ENCODE measurements at regions not wholly inside any gene's neighbourhood (a gene's known extent, or its start where the extent isn't known, plus 50 kb on each side); places are given as distances from the start of the nearest gene placed in this dataset.

- no peak overlapping the region for H3K4me3 ChIP-seq (ENCODE audit: low read depth, low read length)
- TF ChIP-seq CTCF (IDR thresholded peaks at IDR 0.05; ENCODE audit: control insufficient read depth, extremely low read depth, insufficient read depth), result no peak
- DNase-seq (ENCODE audit: low read depth), result no peak
These were observed 65.3 kb upstream of the IBSP start for GRCh38 chr4:87734084-87734483.

GRCh38 chr4:87734936-87735335 is 64.4 kb upstream of the IBSP start:
- no peak for DNase-seq (ENCODE audit: low read depth)
- TF ChIP-seq CTCF (IDR thresholded peaks at IDR 0.05; ENCODE audit: control insufficient read depth, extremely low read depth, insufficient read depth), result no peak
- H3K4me3 ChIP-seq (ENCODE audit: low read depth, low read length), result no peak overlapping the region

- no peak for TF ChIP-seq CTCF (IDR thresholded peaks at IDR 0.05; ENCODE audit: control insufficient read depth, extremely low read depth, insufficient read depth)
- DNase-seq (ENCODE audit: low read depth), result no peak
- H3K4me3 ChIP-seq (ENCODE audit: low read depth, low read length), result no peak overlapping the region
These were observed 60.9 kb upstream of the IBSP start for GRCh38 chr4:87738483-87738882.

- H3K4me3 ChIP-seq (ENCODE audit: low read depth, low read length), result no peak overlapping the region
- TF ChIP-seq CTCF (IDR thresholded peaks at IDR 0.05; ENCODE audit: control insufficient read depth, extremely low read depth, insufficient read depth), result no peak
- DNase-seq (ENCODE audit: low read depth), result no peak
These were observed 59.9 kb upstream of the IBSP start for GRCh38 chr4:87739494-87739893.

GRCh38 chr4:87745064-87745807 is 54.1 kb upstream of the IBSP start:
- no peak for DNase-seq (ENCODE audit: low read depth)
- TF ChIP-seq CTCF (IDR thresholded peaks at IDR 0.05; ENCODE audit: control insufficient read depth, extremely low read depth, insufficient read depth), result no peak

GRCh38 chr4:87746001-87746400 is 53.4 kb upstream of the IBSP start:
- TF ChIP-seq CTCF (IDR thresholded peaks at IDR 0.05; ENCODE audit: control insufficient read depth, extremely low read depth, insufficient read depth), result no peak
- H3K4me3 ChIP-seq (ENCODE audit: low read depth, low read length), result no peak overlapping the region
- no peak for DNase-seq (ENCODE audit: low read depth)

More at GRCh38 chr4:87745064-87745807, 54.1 kb upstream of the IBSP start:
- no peak overlapping the region for H3K4me3 ChIP-seq (ENCODE audit: low read depth, low read length)
